Ishikawa (cell line): ENCODE measurements at regions not wholly inside any gene's neighbourhood (a gene's known extent, or its start where the extent isn't known, plus 50 kb on each side); places are given as distances from the start of the nearest gene placed in this dataset.

Experiments used
- CEBPB ChIP-seq: IDR thresholded peaks from 2 replicates; pipeline ENCODE4 v1.6.1; 2012
- CREB1 ChIP-seq: IDR thresholded peaks from 2 replicates; pipeline ENCODE4 v1.6.1; 2012; ENCODE audit warnings: low read depth
- EGR1 ChIP-seq: IDR thresholded peaks from 2 replicates; pipeline ENCODE4 v1.6.1; 2012
- EP300 ChIP-seq: IDR thresholded peaks from 2 replicates; pipeline ENCODE4 v1.6.1; 2012; ENCODE audit warnings: borderline replicate concordance
- FOXM1 ChIP-seq: IDR thresholded peaks from 2 replicates; pipeline ENCODE4 v1.6.1; 2012; ENCODE audit warnings: low read depth, borderline replicate concordance
- NFIC ChIP-seq: IDR thresholded peaks from 2 replicates; pipeline ENCODE4 v1.6.1; 2012
- RAD21 ChIP-seq: IDR thresholded peaks from 2 replicates; pipeline ENCODE4 v1.6.1; 2012; ENCODE audit warnings: low read depth
- TAF1 ChIP-seq: IDR thresholded peaks from 2 replicates; pipeline ENCODE4 v1.6.1; 2012; ENCODE audit warnings: low read depth, mild to moderate bottlenecking
- TCF12 ChIP-seq: IDR thresholded peaks from 2 replicates; pipeline ENCODE4 v1.6.1; 2012; ENCODE audit warnings: low read depth
- TEAD4 ChIP-seq: IDR thresholded peaks from 2 replicates; pipeline ENCODE4 v1.6.1; 2012
- YY1 ChIP-seq: IDR thresholded peaks from 2 replicates; pipeline ENCODE4 v1.6.1; 2012; ENCODE audit warnings: low read depth
- ZBTB7A ChIP-seq: IDR thresholded peaks from 2 replicates; pipeline ENCODE4 v1.6.1; 2012; ENCODE audit warnings: low read depth
- TF ChIP-seq, protein P1 (sequence below): IDR thresholded peaks from 2 replicates; pipeline ENCODE4 v1.6.1; 2012
- TF ChIP-seq, protein P2 (sequence below): IDR thresholded peaks from 2 replicates; pipeline ENCODE4 v1.6.1; 2012
- TF ChIP-seq, protein P3 (sequence below): IDR thresholded peaks from 2 replicates; pipeline ENCODE4 v1.6.1; 2012; ENCODE audit warnings: low read depth, mild to moderate bottlenecking

DNA sequence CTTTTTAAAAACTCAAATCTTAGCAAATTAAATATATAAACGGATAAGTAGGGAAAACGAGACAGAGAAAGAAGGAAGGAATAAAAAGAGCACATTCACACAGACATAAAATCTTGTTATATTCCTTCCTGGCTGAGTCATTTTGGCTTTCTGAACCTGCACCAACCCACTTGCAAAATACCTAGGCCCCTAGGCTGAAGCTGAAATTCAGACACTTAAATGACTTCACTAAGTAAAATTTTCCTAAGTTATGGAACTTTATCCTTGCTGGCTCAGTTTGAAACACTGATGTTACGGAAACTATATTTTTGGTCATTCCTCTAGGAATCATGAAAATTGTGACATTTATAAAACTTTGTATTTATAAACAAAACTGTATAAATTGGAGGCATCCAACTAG is 462.8 kb upstream of the NFIA start:
- TF ChIP-seq YY1 (no peak), TEAD4 (no peak), EGR1 (no peak), EP300 (no peak), TCF12 (no peak), NFIC (no peak), RAD21 (no peak), CREB1 (no peak), ZBTB7A (no peak), TAF1 (no peak), FOXM1 (no peak), CEBPB (no peak)
- TF ChIP-seq, protein P1, sequence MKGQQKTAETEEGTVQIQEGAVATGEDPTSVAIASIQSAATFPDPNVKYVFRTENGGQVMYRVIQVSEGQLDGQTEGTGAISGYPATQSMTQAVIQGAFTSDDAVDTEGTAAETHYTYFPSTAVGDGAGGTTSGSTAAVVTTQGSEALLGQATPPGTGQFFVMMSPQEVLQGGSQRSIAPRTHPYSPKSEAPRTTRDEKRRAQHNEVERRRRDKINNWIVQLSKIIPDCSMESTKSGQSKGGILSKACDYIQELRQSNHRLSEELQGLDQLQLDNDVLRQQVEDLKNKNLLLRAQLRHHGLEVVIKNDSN: no peak
- TF ChIP-seq, protein P2, sequence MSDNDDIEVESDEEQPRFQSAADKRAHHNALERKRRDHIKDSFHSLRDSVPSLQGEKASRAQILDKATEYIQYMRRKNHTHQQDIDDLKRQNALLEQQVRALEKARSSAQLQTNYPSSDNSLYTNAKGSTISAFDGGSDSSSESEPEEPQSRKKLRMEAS: no peak
- TF ChIP-seq, protein P3, sequence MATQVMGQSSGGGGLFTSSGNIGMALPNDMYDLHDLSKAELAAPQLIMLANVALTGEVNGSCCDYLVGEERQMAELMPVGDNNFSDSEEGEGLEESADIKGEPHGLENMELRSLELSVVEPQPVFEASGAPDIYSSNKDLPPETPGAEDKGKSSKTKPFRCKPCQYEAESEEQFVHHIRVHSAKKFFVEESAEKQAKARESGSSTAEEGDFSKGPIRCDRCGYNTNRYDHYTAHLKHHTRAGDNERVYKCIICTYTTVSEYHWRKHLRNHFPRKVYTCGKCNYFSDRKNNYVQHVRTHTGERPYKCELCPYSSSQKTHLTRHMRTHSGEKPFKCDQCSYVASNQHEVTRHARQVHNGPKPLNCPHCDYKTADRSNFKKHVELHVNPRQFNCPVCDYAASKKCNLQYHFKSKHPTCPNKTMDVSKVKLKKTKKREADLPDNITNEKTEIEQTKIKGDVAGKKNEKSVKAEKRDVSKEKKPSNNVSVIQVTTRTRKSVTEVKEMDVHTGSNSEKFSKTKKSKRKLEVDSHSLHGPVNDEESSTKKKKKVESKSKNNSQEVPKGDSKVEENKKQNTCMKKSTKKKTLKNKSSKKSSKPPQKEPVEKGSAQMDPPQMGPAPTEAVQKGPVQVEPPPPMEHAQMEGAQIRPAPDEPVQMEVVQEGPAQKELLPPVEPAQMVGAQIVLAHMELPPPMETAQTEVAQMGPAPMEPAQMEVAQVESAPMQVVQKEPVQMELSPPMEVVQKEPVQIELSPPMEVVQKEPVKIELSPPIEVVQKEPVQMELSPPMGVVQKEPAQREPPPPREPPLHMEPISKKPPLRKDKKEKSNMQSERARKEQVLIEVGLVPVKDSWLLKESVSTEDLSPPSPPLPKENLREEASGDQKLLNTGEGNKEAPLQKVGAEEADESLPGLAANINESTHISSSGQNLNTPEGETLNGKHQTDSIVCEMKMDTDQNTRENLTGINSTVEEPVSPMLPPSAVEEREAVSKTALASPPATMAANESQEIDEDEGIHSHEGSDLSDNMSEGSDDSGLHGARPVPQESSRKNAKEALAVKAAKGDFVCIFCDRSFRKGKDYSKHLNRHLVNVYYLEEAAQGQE: no peak

GRCh38 chr1:60615666-60616065 is 466.7 kb upstream of the NFIA start:
- TF ChIP-seq, protein P2: no peak
- TF ChIP-seq TCF12 (no peak), CEBPB (no peak), FOXM1 (no peak), TAF1 (no peak), NFIC (no peak), CREB1 (no peak), EGR1 (no peak), ZBTB7A (no peak), EP300 (no peak), YY1 (no peak), TEAD4 (no peak), RAD21 (no peak)
- TF ChIP-seq, protein P3: no peak
- TF ChIP-seq, protein P1: no peak

DNA sequence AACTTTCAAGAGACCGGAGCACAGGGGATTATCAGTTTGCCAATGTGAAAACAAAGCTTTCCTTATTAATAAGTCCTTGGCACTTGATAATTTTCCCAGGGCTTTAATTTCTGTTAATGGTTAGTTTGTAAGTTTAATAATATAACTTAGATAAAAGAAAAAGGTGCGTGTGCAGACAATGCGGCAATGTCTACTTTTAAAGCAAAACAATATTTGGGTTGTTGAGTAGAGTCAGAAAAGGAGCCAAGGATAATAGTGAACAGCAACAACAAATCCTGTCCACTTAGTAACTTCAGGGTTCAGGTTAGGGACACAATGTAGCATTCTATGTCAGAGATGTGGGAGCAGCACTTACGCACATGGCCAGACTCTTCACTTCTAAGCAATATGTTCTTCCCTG is 469.6 kb upstream of the NFIA start:
- TF ChIP-seq FOXM1 (no peak), EP300 (no peak), RAD21 (no peak), TEAD4 (no peak)

DNA sequence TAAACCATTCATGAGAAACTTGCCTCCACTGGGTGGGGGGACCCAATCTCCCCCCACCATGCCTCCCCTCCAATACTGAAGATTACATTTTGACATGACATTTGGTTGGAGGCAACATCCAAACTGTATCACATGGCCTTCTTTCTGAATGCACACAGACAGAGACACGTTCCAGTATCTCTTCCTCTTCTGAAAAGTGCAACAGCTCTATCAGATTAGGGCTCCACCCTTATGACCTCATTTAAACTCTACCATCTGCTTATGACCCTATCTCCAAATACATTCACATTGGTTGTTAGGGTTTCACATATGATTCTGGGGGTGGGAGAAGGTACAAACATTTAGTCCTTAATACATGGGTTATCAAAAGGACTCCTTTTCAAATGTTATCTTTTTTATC is 481.8 kb upstream of the NFIA start:
- TF ChIP-seq RAD21 (no peak), CREB1 (no peak), TAF1 (no peak), TCF12 (no peak), EGR1 (no peak), EP300 (no peak)
- TF ChIP-seq, protein P2: no peak

DNA sequence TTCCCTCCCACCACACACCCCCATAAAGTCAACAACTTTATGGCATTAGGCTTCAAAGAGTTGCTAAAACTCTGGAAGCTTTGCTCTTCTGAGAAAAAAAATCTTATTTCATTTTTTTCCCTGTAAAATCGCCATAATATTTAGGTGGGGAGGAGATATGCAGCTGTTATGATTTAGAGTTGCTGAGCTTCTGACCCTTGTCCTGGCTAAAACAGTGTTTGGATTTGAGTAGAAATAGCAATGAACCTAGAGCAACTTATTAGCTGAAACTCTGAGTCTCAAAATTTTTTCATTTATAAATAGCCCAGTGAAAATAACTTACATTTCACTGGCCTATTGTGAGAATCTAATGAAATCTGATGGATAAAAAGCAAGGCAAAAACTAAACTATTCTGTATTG is 482.8 kb upstream of the NFIA start:
- TF ChIP-seq NFIC (no peak), EP300 (no peak)

- TF ChIP-seq FOXM1 (no peak), YY1 (no peak), RAD21 (no peak), NFIC (no peak), TEAD4 (no peak), EGR1 (no peak), EP300 (no peak), CREB1 (no peak), TAF1 (no peak), ZBTB7A (no peak), TCF12 (no peak), CEBPB (no peak)
- TF ChIP-seq, protein P2: no peak
- TF ChIP-seq, protein P1: no peak
- TF ChIP-seq, protein P3: no peak
Measured at GRCh38 chr1:60598041-60598910, 484.1 kb upstream of the NFIA start.
